HK-2 (cell line): ENCODE measurements at regions not wholly inside any gene's neighbourhood (a gene's known extent, or its start where the extent isn't known, plus 50 kb on each side); places are given as distances from the start of the nearest gene placed in this dataset.

ENCODE experiments used
- DNase-seq: peaks from one replicate; pipeline ENCODE4 v3.0.0-alpha.2; 2018; ENCODE audit not compliant: unreplicated experiment

DNA sequence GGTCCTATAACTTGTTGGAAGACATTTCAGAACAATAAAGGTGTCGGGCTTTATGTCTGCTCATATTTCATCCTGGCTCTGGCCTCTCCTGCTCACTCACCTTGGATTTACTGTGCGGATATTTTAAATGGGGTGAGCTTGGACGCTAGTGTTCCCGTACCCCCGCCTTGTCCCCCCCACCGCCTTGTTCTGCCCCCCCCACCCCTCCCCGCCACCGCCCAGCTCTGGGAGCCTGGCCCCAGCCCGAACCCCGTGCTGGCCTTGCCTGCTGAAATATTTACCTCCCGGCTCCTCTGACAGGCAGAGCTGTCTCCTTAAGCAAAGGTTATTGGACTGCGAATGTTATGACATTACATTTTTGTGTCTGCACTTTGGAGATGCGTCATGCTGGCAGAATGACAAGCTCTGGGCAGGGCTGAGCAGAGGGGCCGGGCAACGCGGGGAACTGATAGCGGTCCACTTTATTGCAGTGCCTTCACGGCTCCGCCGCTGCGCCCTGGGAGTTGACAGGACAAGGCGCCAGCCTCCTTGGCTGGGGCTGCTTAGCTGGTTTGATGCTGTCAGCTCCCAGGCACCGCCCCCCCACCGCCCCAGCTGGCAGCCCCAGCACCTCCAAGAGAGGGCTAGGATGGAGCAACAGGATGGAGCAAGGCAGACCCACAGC is 222.5 kb upstream of the GSE1 start:
- DNase-seq: peak; percentile 82

- DNase-seq: no peak
Observed at GRCh38 chr16:85391175-85391707, 221.9 kb upstream of the GSE1 start.

DNA sequence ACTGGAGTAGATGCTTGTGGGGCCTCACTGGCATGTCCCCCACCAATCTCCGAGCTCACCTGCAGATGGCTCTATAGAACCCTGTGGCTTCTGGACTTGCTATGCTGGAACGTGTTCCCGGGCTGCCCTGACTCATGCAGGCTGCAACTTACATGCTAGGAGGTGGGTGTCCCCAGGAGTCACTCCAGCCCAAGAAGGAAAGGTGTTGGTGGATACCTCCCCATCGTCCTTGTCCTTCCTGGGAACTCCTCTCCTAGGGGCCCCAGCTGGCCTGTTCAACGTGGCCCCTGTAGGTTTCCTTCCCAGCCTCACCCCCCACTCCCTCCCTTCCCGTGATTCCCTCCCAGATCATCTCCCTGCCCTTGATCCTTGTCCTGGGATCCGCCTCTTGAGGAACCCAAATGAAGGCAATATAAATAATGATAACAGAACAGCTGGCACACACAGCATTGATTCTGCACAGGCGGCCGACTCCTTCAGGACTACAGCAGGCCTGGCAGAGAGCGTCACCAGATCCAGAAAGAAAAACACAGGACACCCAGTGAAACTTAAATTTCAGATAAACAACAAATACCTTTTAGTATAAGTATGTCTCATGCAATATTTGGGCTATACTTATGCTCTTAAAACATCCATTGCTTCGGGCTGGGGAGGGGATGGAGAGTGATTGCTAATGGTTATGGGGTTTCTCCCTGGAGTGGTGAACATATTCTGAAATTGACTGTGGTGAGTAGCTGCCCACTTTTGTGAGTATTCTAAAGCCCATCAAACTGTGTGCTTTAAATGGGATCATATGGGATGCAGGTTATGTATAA is 221.1 kb upstream of the GSE1 start:
- DNase-seq: no peak

- no peak for DNase-seq
Observed at GRCh38 chr16:85392756-85393673, 220.1 kb upstream of the GSE1 start.

- DNase-seq: no peak
Observed at GRCh38 chr16:85393674-85394451, 219.3 kb upstream of the GSE1 start.

DNA sequence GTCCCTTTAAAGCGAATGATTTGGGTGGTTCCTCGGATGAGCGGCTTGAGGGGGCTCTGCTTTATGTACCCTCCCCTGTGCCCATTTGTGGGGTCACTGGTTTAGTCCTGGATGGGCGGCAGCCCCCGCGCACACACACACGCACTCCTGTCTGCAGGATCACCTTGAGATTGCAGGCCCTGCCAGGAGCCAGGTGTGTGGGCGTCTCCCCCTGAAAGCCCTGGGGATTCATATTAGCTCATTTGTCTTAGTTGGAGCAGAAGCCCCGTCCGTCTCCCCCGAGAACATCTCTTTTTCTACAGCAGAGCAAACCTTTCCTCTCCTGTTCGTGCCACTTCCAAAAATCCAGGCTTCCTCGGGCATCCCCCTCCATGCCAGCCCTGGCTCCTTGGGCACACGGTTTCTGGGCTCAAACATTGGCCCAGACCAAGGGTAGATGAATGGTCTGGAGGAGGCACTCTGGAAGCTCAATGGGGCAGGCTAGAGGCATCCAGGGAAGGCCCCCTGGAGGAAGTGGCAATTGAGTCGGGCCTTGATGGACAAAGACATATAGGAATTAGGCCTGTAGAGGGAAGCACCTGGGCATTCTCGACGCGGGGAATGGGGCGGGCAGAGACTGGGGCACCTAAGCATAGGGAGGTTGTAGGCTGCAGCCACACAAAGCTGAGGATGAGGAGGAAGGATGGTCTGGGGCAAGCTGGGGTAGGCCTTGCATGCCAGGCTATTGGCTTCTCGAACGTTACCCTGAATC is 218.5 kb upstream of the GSE1 start:
- DNase-seq: no peak

DNA sequence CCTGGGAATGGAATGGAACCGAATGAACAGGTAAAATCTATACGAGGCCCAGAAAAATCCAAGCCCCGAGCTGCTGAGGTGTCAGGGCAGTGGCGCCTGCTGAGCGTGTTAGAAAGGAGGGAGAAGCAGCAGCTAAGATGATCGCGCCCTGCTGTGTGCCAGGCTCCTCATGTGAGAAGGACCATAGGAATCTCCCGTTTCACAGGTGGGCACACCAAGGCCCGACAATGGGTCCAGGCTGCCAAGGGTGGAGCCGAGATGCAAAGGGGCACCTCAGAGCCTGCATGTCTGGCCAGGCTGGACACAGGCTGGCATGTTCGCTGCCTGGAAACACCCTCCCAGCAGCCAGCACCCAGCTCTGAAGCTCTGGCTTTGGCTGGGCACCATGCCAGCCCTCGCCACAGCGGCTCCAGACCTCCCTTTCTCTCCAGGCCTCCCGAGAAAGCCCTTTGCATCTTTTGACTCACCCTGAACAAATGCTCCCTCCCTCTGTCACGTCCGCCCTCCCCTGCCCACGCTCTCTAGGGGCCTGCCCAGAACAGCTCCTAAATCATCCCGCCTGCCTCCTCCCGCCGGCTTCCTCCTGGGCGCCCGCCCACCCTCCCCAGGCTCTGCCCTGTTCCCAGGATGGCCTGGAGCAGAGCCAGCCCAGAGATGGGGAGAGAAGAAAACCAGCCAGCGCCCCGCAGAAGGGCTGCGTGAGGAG is 217.8 kb upstream of the GSE1 start:
- peak; percentile 95 for DNase-seq

GRCh38 chr16:85395913-85396878 is 216.9 kb upstream of the GSE1 start:
- no peak for DNase-seq

- DNase-seq: peak; percentile 55
Observed at GRCh38 chr16:85396879-85397871, 215.9 kb upstream of the GSE1 start.

- DNase-seq: no peak
Observed at GRCh38 chr16:85398050-85398451, 215.1 kb upstream of the GSE1 start.

DNA sequence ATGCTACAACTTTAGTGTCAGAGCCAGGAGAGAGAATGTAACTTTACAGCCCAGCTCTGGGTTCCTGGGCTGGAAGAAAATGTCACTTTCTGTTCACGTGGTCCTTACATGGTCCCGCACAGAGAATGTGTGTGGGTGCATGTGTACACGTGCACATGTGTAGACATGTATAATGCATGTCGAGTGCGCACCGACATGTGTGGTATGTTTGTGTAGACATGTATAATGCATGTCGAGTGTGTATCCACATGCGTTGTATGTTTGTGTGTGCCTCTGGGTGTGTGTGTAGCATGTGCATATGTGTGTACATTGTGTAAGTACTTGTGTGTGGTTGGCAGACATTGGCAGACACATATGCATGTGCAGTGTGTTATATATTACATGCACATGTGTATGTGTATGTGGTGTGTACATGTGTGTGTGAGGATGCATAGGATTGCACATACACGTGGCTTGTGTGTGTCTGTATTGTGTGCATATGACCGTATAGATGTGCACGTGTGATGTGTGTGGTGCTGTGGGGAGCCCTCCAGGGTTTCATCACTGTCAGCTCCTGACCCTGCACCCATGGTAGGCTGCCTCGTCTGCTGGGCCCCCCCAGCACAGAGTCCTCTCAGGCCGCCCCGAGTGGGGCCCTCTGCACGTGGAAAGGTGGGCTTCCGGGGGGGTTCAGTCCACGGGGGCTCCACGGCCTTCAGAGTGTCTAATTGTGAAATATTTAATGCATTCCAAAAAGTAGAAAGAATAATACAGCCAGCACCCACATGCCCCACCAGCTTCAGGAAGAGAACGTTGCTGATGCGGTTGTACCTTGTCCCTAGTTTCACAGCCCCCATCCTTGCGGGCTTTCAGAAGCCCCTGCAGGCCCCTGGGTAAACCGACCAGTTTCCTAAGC is 214.2 kb upstream of the GSE1 start:
- no peak for DNase-seq

DNA sequence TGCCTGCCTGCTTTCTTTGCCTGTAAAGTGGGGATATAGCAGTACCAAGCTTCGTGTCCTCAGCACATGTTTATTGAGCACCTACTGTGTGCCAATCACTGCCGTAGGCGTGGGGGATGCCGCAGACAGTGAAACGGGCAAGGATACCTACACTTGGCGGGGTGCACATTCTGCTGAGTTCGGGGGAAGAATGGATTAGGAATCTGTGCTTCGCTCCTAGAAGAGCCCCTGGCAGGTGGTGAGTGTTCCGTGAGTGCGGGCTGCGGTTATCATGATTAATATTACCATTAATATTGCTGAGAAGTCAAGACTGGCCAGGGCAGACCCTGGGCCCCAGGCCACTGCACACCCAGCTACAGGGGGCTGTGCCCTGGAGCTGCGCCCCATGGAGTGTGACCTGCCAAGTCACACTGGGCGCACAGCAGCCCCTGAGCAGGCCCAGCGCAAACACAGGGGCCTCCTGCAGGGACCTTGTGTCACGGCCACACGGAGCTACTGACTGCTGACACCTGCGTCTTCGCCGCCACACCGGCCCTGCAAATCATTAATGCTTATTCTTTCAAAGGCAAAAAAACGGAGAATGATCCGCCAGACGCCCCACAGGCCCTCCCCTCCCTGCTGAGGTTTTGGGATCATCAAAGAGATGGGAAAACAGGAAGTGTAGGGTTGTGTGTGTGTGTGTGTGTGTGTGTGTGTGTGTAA is 213.4 kb upstream of the GSE1 start:
- DNase-seq: no peak

- no peak for DNase-seq
Observed at GRCh38 chr16:85400305-85401205, 212.6 kb upstream of the GSE1 start.

GRCh38 chr16:85401370-85401916 is 211.7 kb upstream of the GSE1 start:
- no peak for DNase-seq
